ENCODE measurements at regions not wholly inside any gene's neighbourhood (a gene's known extent, or its start where the extent isn't known, plus 50 kb on each side); places are given as distances from the start of the nearest gene placed in this dataset.
A peak's percentile ranks its signal among the peaks of the same experiment; 100 is the strongest.
"Not testable (repeated sequence)": the region's sequence is repeated elsewhere in the genome, so short reads cannot be mapped to it uniquely, and the experiment has no call there.

DNA sequence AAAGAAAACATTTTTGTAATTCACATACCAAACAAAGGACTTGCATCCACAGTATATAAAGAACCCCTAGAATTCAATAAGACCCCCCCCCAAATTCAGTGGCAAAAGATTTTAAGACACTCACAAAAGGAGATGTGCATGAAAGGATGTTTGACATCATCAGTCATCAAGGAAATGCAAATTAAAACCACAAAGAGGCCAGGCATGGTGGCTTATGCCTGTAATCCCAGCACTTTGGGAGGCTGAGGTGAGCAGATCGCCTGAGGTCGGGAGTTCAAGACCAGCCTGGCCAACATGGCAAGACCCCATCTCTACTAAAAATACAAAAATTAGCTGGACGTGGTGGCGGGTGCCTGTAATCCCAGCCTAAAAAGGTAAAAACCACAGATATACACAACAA, 61.3 kb downstream of the AIPL1 start:
- Histone ChIP-seq H3K4me1 (ENCODE audit: insufficient read depth, low read length) (peaks cover 12% of the 10 kb centered on the region), H3K4me2 (ENCODE audit: low read length) (peak overlapping the region; percentile 78)
- not testable (repeated sequence) for H3K4me3 ChIP-seq (ENCODE audit: insufficient read depth, low read depth, low read length); H3K4me3 Mint-ChIP-seq (ENCODE audit: unreplicated experiment); H2AFZ ChIP-seq (ENCODE audit: low read depth, low read length); H3K9me3 ChIP-seq (ENCODE audit: insufficient read depth, low read depth, low read length); H3K27me3 Mint-ChIP-seq (ENCODE audit: low read depth, unreplicated experiment); H3K27ac Mint-ChIP-seq (ENCODE audit: unreplicated experiment); FAIRE-seq; H3K27me3 ChIP-seq (ENCODE audit: insufficient read depth, low read length); H3K36me3 Mint-ChIP-seq (ENCODE audit: low read depth, unreplicated experiment); H3K27ac ChIP-seq (ENCODE audit: low read depth, low read length); H3K9me3 Mint-ChIP-seq (ENCODE audit: unreplicated experiment); H3K36me3 ChIP-seq (ENCODE audit: insufficient read depth, low read length); H3K79me2 ChIP-seq (ENCODE audit: insufficient read depth, low read length); H4K20me1 ChIP-seq (ENCODE audit: insufficient read depth, low read length); DNase-seq (ENCODE audit: low read depth); H3K9ac ChIP-seq (ENCODE audit: low read length)
- H3K4me1 Mint-ChIP-seq (ENCODE audit: low read depth, unreplicated experiment): peaks cover 18% of the 10 kb centered on the region

DNA sequence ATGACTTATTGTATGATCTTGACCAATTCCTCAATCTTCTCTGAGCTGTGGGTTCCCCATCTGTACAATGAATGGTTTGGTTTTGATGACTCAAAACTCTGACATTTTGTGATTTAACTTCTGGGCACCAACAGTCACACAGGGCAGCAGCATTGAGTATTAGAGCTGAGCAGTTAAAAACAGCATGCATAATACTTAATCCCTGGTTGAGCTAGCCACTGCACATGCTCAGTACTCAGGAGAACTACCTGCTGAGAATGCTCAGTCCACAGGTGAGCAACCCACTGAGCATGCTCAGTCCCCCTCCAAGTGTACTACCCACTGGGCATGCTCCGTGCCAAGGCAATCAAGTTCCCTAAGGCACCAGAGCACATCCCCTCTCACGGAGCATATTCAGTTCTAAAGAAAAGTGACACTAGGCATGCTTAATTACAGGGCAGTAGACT, 68.7 kb downstream of the AIPL1 start:
- no peak for TF ChIP-seq EZH2 (IDR thresholded peaks at IDR 0.05; ENCODE audit: insufficient read depth, low read length)
- TF ChIP-seq, protein P1, sequence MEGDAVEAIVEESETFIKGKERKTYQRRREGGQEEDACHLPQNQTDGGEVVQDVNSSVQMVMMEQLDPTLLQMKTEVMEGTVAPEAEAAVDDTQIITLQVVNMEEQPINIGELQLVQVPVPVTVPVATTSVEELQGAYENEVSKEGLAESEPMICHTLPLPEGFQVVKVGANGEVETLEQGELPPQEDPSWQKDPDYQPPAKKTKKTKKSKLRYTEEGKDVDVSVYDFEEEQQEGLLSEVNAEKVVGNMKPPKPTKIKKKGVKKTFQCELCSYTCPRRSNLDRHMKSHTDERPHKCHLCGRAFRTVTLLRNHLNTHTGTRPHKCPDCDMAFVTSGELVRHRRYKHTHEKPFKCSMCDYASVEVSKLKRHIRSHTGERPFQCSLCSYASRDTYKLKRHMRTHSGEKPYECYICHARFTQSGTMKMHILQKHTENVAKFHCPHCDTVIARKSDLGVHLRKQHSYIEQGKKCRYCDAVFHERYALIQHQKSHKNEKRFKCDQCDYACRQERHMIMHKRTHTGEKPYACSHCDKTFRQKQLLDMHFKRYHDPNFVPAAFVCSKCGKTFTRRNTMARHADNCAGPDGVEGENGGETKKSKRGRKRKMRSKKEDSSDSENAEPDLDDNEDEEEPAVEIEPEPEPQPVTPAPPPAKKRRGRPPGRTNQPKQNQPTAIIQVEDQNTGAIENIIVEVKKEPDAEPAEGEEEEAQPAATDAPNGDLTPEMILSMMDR (IDR thresholded peaks at IDR 0.05; ENCODE audit: insufficient read depth, low read depth, low read length): no peak
- H3K79me2 ChIP-seq (ENCODE audit: insufficient read depth, low read length): no peaks in the 10 kb centered on the region
- H3K36me3 Mint-ChIP-seq (ENCODE audit: low read depth, unreplicated experiment): no peaks in the 10 kb centered on the region
- H3K4me3 Mint-ChIP-seq (ENCODE audit: unreplicated experiment): no peak overlapping the region
- no peak overlapping the region for H3K27ac Mint-ChIP-seq (ENCODE audit: unreplicated experiment)
- FAIRE-seq (no peak), DNase-seq (ENCODE audit: low read depth) (peak; percentile 77)
- H3K27me3 Mint-ChIP-seq (ENCODE audit: low read depth, unreplicated experiment): peaks cover 8% of the 10 kb centered on the region
- peaks cover 13% of the 10 kb centered on the region for H3K4me1 Mint-ChIP-seq (ENCODE audit: low read depth, unreplicated experiment)
- H3K4me1 ChIP-seq (ENCODE audit: insufficient read depth, low read length): peaks cover 14% of the 10 kb centered on the region
- no peak overlapping the region for H3K9ac ChIP-seq (ENCODE audit: low read length)
- H3K4me3 ChIP-seq (ENCODE audit: insufficient read depth, low read depth, low read length): no peak overlapping the region
- H3K9me3 ChIP-seq (ENCODE audit: insufficient read depth, low read depth, low read length): no peaks in the 10 kb centered on the region
- no peak overlapping the region for H2AFZ ChIP-seq (ENCODE audit: low read depth, low read length)
- no peaks in the 10 kb centered on the region for H4K20me1 ChIP-seq (ENCODE audit: insufficient read depth, low read length)
- no peaks in the 10 kb centered on the region for H3K36me3 ChIP-seq (ENCODE audit: insufficient read depth, low read length)
- H3K4me2 ChIP-seq (ENCODE audit: low read length): peak overlapping the region; percentile 62
- no peaks in the 10 kb centered on the region for H3K9me3 Mint-ChIP-seq (ENCODE audit: unreplicated experiment)
- H3K27me3 ChIP-seq (ENCODE audit: insufficient read depth, low read length): peaks cover 3% of the 10 kb centered on the region
- no peak overlapping the region for H3K27ac ChIP-seq (ENCODE audit: low read depth, low read length)

DNA sequence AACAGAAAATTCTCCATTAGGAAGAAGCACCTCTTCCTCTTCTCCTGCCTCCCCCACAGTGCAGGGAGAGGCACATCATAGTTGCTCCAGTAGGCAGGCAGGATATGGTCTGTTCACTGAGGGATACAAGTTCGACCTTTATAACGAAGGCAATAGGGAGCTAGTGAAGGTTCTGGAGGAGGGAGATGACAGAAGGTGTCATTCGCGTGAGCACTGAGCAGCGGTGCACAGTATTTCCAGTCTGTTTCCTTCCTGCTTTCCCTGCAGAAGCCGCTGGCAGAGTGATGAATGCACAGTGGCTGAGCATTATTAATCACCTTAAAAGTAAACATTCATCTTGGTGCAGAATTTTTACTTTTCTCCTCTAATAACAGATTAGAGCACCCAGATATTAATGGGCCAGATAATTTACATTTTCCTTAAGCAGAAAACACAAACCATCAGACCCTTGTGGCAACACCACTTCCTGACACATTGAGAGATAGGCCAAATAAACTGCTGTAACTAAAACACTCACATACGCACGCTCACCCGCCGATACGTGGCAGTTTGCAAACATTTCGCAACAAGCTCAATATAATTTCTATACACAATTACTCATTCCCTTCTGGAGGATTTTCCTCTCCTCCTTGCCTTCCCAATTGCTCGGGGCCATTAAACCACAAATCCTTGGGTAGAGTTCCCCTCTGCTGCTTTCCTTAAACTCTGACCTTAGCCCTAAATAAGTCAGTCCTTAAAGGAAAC, 69.5 kb downstream of the AIPL1 start:
- Histone ChIP-seq H3K27me3 (ENCODE audit: insufficient read depth, low read length) (peaks cover 3% of the 10 kb centered on the region), H3K9me3 (ENCODE audit: insufficient read depth, low read depth, low read length) (no peaks in the 10 kb centered on the region), H3K4me2 (ENCODE audit: low read length) (peak overlapping the region; percentile 62), H3K4me3 (ENCODE audit: insufficient read depth, low read depth, low read length) (no peak overlapping the region), H3K36me3 (ENCODE audit: insufficient read depth, low read length) (no peaks in the 10 kb centered on the region), H2AFZ (ENCODE audit: low read depth, low read length) (no peak overlapping the region), H4K20me1 (ENCODE audit: insufficient read depth, low read length) (no peaks in the 10 kb centered on the region), H3K27ac (ENCODE audit: low read depth, low read length) (peak overlapping the region; percentile 17), H3K79me2 (ENCODE audit: insufficient read depth, low read length) (no peaks in the 10 kb centered on the region), H3K4me1 (ENCODE audit: insufficient read depth, low read length) (peaks cover 14% of the 10 kb centered on the region), H3K9ac (ENCODE audit: low read length) (no peak overlapping the region)
- Mint-ChIP-seq H3K36me3 (ENCODE audit: low read depth, unreplicated experiment) (no peaks in the 10 kb centered on the region), H3K27me3 (ENCODE audit: low read depth, unreplicated experiment) (peaks cover 10% of the 10 kb centered on the region), H3K4me1 (ENCODE audit: low read depth, unreplicated experiment) (peaks cover 13% of the 10 kb centered on the region), H3K27ac (ENCODE audit: unreplicated experiment) (no peak overlapping the region), H3K9me3 (ENCODE audit: unreplicated experiment) (no peaks in the 10 kb centered on the region), H3K4me3 (ENCODE audit: unreplicated experiment) (no peak overlapping the region)
- TF ChIP-seq, protein P1 (IDR thresholded peaks at IDR 0.05; ENCODE audit: insufficient read depth, low read depth, low read length): no peak
- TF ChIP-seq EZH2 (IDR thresholded peaks at IDR 0.05; ENCODE audit: insufficient read depth, low read length): no peak
- DNase-seq (ENCODE audit: low read depth) (peak; percentile 87), FAIRE-seq (no peak)
